ENCODE measurements at regions not wholly inside any gene's neighbourhood (a gene's known extent, or its start where the extent isn't known, plus 50 kb on each side); places are given as distances from the start of the nearest gene placed in this dataset.

DNA sequence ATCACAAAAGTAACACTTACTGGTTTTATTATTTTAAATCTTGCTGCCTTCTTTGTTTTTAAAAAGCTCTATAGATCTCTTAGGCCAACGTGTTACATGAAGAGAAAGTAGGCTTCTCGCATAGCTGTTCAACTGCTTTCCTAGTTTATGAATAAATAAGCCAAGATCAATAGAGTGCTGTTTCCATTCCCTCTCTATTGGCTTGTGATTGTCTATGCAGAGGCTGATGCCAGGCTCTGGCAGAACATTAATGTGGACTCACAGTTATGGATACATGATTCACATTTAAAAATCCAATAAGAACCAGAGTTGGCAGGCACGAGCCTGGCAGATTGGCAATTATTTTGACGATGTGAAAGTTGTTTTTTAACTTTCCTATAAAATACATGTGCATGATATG, 137.5 kb downstream of the GNAT3 start:
- TF ChIP-seq, protein P1, sequence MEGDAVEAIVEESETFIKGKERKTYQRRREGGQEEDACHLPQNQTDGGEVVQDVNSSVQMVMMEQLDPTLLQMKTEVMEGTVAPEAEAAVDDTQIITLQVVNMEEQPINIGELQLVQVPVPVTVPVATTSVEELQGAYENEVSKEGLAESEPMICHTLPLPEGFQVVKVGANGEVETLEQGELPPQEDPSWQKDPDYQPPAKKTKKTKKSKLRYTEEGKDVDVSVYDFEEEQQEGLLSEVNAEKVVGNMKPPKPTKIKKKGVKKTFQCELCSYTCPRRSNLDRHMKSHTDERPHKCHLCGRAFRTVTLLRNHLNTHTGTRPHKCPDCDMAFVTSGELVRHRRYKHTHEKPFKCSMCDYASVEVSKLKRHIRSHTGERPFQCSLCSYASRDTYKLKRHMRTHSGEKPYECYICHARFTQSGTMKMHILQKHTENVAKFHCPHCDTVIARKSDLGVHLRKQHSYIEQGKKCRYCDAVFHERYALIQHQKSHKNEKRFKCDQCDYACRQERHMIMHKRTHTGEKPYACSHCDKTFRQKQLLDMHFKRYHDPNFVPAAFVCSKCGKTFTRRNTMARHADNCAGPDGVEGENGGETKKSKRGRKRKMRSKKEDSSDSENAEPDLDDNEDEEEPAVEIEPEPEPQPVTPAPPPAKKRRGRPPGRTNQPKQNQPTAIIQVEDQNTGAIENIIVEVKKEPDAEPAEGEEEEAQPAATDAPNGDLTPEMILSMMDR (IDR thresholded peaks at IDR 0.05; ENCODE audit: control extremely low read depth, extremely low read depth): no peak
- H3K36me3 ChIP-seq (ENCODE audit: control insufficient read depth in 4 of 4, insufficient read depth in 4 of 4, low read length in 4 of 4): no peaks in the 10 kb centered on the region
- no peak overlapping the region for H3K9ac ChIP-seq (ENCODE audit: insufficient read depth in 1 of 2, low read length in 2 of 2)
- H3K27me3 ChIP-seq (ENCODE audit: control insufficient read depth in 3 of 3, insufficient read depth in 3 of 3, low read length in 2 of 3): no peaks in the 10 kb centered on the region
- DNase-seq (no peak), ATAC-seq (ENCODE audit: insufficient read depth, low FRiP score) (no peak)
- whole genome bisulfite sequencing, 2 donors: 87 to 93% methylated on average over 4 of the region's 4 CpGs
- H3K4me1 ChIP-seq (ENCODE audit: control insufficient read depth in 5 of 5, insufficient read depth in 5 of 5, low read length in 5 of 5): peaks cover 0 to 14% (median 0%) of the 10 kb centered on the region in 5 donors
- no peak overlapping the region for H3K4me3 ChIP-seq
- H3K9me3 ChIP-seq (ENCODE audit: control insufficient read depth in 4 of 4, insufficient read depth in 3 of 4, low read length in 3 of 4): no peaks in the 10 kb centered on the region
- H3K27ac ChIP-seq (ENCODE audit: low read depth in 1 of 2, low read length in 1 of 2): no peak overlapping the region

DNA sequence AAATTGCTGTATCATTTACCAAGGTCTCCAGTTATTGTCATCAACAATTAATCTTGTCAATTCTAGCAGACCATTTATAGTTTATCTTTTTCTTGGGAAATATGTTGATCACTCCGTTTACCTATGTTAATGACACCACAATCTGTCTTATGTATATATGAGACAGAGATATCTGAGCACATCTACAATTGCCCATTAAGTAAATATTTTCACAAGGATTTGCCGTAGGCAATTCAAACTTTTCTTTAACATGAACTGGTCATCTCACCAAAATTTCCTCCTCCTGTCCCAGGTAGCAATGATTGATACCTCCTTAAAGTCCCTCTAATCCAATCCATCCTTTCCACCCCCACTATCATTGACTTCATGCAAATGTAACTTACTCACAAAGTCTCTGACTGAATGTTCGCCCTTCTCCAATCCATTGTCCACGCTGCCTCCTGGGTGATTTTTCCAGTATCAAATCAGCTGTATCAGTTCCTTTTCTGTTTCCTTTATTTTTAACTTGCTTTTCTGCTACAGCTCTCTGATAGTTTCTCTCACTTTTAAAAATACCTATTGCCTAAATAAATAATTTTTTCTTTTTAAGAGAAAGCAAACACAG, 138.3 kb downstream of the GNAT3 start:
- TF ChIP-seq, protein P1 (IDR thresholded peaks at IDR 0.05; ENCODE audit: control extremely low read depth, extremely low read depth): no peak
- no peak for DNase-seq
- ATAC-seq (ENCODE audit: insufficient read depth, low FRiP score): no peak
- no peaks in the 10 kb centered on the region for H3K9me3 ChIP-seq (ENCODE audit: control insufficient read depth in 4 of 4, insufficient read depth in 3 of 4, low read length in 3 of 4)
- H3K9ac ChIP-seq (ENCODE audit: insufficient read depth in 1 of 2, low read length in 2 of 2): no peak overlapping the region
- no peak overlapping the region for H3K4me3 ChIP-seq
- H3K36me3 ChIP-seq (ENCODE audit: control insufficient read depth in 4 of 4, insufficient read depth in 4 of 4, low read length in 4 of 4): no peaks in the 10 kb centered on the region
- H3K27ac ChIP-seq (ENCODE audit: low read depth in 1 of 2, low read length in 1 of 2): no peak overlapping the region
- no peaks in the 10 kb centered on the region for H3K27me3 ChIP-seq (ENCODE audit: control insufficient read depth in 3 of 3, insufficient read depth in 3 of 3, low read length in 2 of 3)
- peaks cover 0 to 6% (median 0%) of the 10 kb centered on the region in 5 donors for H3K4me1 ChIP-seq (ENCODE audit: control insufficient read depth in 5 of 5, insufficient read depth in 5 of 5, low read length in 5 of 5)
- WGBS, 2 donors: 82 to 86% methylated on average over 4 of the region's 4 CpGs

DNA sequence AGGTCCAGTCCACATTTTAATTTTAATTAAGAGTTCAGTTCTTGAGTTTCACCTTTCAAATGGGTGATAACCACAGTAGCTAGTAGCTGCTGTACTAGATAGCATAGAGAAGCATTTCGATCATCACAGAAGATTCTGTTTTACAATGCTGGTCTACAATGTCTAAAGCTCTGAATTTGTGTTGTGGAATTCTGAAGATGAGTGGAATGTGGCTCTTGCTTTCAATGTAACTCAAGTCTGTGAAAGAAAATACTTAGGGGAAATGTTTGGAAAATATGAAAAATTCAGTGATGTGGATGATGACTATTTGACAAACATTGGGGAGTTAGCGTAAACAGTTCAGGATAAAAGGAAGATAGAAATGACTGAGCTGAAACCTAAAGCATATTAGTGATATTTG, 139.4 kb downstream of the GNAT3 start:
- Histone ChIP-seq H3K9me3 (ENCODE audit: control insufficient read depth in 4 of 4, insufficient read depth in 3 of 4, low read length in 3 of 4) (no peaks in the 10 kb centered on the region), H3K4me3 (no peak overlapping the region), H3K36me3 (ENCODE audit: control insufficient read depth in 4 of 4, insufficient read depth in 4 of 4, low read length in 4 of 4) (no peaks in the 10 kb centered on the region), H3K27me3 (ENCODE audit: control insufficient read depth in 3 of 3, insufficient read depth in 3 of 3, low read length in 2 of 3) (no peaks in the 10 kb centered on the region), H3K27ac (ENCODE audit: low read depth in 1 of 2, low read length in 1 of 2) (no peak overlapping the region), H3K4me1 (ENCODE audit: control insufficient read depth in 5 of 5, insufficient read depth in 5 of 5, low read length in 5 of 5) (peaks cover 0 to 3% (median 0%) of the 10 kb centered on the region in 5 donors), H3K9ac (ENCODE audit: insufficient read depth in 1 of 2, low read length in 2 of 2) (no peak overlapping the region)
- TF ChIP-seq, protein P1 (IDR thresholded peaks at IDR 0.05; ENCODE audit: control extremely low read depth, extremely low read depth): no peak
- no peak for ATAC-seq (ENCODE audit: insufficient read depth, low FRiP score)
- DNase-seq: no peak
- WGBS, 2 donors: 77 to 92% methylated on average over 2 of the region's 2 CpGs

DNA sequence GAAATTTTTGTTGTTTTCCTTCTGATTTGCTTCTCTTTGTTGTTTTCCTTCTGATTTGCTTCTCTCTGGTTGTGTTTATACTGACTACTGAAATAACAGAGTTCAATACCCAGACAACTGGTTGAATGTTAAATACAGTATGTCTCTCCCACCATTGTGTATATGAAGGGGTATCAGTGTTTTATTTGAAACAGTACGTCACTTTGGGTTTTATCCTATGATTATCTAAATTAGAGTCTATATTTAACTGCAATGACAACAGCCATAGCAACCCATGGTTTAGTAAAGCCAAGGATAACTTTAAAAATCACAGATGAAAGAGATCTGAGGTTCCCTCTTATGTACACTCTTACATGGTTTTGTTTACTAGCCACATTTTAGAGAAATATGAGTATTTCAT, 141.3 kb downstream of the GNAT3 start:
- Histone ChIP-seq H3K9me3 (ENCODE audit: control insufficient read depth in 4 of 4, insufficient read depth in 3 of 4, low read length in 3 of 4) (no peaks in the 10 kb centered on the region), H3K27me3 (ENCODE audit: control insufficient read depth in 3 of 3, insufficient read depth in 3 of 3, low read length in 2 of 3) (no peaks in the 10 kb centered on the region), H3K9ac (ENCODE audit: insufficient read depth in 1 of 2, low read length in 2 of 2) (no peak overlapping the region), H3K4me1 (ENCODE audit: control insufficient read depth in 5 of 5, insufficient read depth in 5 of 5, low read length in 5 of 5) (peaks cover 0 to 3% (median 0%) of the 10 kb centered on the region in 5 donors), H3K27ac (ENCODE audit: low read depth in 1 of 2, low read length in 1 of 2) (no peak overlapping the region), H3K4me3 (no peak overlapping the region), H3K36me3 (ENCODE audit: control insufficient read depth in 4 of 4, insufficient read depth in 4 of 4, low read length in 4 of 4) (no peaks in the 10 kb centered on the region)
- DNase-seq (peak in 1 of 3 donors; percentile 14), ATAC-seq (ENCODE audit: insufficient read depth, low FRiP score) (no peak)
- TF ChIP-seq, protein P1 (IDR thresholded peaks at IDR 0.05; ENCODE audit: control extremely low read depth, extremely low read depth): no peak
- WGBS, 2 donors: 89 to 91% methylated on average over 1 of the region's 1 CpG
